DMS 273 (cell line): ENCODE measurements at regions not wholly inside any gene's neighbourhood (a gene's known extent, or its start where the extent isn't known, plus 50 kb on each side); places are given as distances from the start of the nearest gene placed in this dataset.
"Not testable (repeated sequence)": the region's sequence is repeated elsewhere in the genome, so short reads cannot be mapped to it uniquely, and the experiment has no call there.

Experiments
- DNase-seq: peaks from one replicate; lab custom pipeline; 2025; ENCODE audit not compliant: unreplicated experiment; lab: John Stamatoyannopoulos, UW

DNA sequence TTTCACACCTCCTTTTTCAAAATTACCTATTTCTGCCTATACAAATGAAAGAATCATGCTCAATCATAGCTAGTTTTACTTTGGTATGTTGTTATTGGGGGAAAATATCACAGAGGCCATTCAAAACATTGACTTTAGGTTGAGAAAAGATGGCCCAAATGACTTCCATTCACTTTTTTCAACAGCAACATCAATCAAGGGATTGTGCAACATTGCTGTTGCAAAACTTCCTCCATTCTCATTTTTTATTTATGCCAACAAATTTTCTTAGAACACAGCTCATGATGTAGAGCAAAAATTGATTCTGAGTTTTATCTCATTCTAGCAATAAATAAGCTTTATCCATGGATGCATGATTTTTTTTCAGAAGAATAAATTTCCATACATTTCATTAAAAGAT, 93.6 kb upstream of the RORB start:
- DNase-seq: no peak

DNA sequence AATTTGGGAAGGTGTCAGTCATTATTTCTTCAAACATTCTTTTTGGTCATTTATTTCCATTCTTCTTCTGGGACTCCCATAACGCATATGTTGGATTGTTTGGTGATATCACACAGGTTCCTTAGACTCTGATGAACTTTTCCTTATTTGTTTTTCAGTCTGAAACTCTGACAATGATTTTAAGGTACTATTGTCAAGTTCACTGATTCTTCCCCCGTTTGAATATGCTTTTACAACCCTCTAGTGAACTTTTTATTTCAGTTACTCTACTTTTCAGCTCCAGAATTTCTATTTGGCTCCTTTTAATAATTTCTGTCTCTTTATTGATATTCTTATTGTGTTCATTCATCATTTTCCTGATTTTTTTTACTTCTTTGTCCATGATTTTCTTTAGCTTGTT, 92.5 kb upstream of the RORB start:
- no peak for DNase-seq

GRCh38 chr9:74407166-74407565, 90.0 kb upstream of the RORB start:
- no peak for DNase-seq

DNA sequence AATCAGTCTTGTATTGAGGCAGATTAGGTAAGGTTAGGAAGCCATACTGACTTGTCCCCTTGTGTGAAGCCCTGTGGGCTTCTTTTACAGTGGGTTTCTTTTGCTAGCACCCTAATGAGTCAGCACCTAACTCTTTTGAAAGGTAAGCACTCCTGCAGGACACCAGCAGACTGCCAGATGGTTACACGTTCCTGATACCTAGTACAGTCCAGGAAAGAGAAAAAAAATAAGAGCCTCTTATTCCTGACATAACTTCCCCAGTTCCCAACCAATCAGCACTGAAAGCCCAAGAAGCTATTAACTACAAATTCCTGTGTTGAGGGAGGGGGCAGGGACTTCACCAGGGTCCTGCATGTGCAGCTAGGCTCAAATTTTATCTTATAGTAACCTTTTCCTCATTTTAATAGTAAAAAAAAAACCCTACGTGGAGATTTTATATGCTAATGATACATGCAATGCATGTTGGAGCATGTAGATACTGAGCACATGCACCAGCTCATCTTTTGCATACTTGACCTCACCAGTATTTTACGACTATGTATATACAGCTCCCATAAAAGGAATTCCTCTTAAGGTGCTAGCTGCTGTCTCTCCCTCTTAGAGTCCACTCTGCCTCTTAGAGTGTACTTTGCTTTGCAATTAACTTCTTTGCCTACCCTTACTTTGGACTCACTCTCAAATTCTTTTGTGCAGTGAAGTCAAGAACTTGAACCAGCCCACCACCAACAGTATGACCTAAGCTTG, 84.7 kb upstream of the RORB start:
- no peak for DNase-seq

DNA sequence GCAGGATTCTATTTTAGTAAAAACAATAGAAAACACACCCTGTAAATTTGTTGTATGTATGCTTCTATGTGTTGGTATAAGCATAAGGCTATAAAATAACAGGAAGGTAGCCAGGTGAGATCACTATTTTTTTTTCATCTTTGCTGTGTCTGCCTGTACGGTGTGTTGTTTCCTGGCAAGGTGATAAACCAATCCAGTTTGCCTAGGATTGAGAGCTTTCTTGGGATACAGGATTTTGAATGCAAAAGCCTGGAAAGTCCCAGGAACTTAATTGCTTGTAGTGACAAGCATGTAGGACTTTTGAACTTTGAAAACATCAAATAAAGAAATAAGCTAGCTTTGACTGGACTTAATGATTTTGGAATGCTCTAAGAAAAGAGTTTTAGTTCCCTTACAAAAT, 83.3 kb upstream of the RORB start:
- no peak for DNase-seq

GRCh38 chr9:74414325-74414724, 82.8 kb upstream of the RORB start:
- no peak for DNase-seq

GRCh38 chr9:74415995-74416394, 81.1 kb upstream of the RORB start:
- DNase-seq: no peak

- not testable (repeated sequence) for DNase-seq
These were observed 72.6 kb upstream of the RORB start for GRCh38 chr9:74424488-74424887.

- DNase-seq: no peak
These were observed 65.7 kb upstream of the RORB start for GRCh38 chr9:74431467-74431866.

DNA sequence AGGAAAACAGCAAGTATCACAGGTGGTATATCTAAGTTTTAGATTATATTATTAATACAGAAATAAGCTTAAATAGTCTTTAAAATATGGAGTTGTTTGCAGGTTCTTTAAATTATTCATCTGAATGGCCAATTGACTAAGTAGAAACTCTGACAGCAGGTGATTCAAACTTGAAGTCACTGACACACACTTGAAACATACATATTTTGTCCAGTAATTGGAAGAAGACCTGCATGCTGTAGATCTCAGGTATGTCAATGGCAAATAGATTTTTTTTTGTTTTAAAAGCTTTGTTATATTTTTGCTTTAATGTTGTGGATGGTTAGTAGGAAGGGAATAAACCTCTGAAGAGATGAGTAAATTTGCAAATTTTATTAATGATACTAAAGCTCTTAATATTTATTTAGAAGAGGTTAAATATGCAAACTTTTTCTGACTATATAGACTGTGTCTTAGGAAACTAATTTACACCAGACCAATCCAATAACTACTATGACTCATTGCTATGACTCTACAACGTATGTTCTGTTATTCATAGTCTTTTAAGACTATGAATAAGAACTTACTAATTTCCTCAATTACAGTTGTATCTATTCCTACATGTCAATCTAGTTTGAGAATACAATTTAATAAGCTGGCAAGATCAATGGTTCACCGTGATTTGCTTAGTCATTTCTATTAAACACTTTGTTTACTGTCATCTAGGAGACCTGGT, 53.9 kb upstream of the RORB start:
- no peak for DNase-seq

DNA sequence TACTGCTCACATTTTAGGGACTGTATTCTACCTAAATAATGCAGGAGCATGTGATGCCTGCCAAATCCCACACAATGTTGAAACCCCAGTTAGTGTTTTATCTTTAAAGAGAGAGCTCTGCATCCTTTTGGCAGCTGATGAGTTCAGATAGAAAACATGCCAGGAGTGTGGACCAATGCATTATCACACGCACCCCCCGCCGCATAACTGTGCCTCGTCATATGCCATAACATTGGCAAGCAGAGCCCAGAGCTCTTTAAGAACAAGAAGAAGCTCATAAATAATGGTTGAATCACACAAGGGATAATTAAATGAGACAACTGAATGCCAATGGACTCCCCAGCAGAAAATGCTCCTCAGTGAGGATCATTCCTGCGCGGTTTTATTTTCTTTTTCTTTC, 52.8 kb upstream of the RORB start:
- no peak for DNase-seq
